CD14-positive monocyte (primary cell): ENCODE measurements at regions not wholly inside any gene's neighbourhood (a gene's known extent, or its start where the extent isn't known, plus 50 kb on each side); places are given as distances from the start of the nearest gene placed in this dataset.
"Not testable (repeated sequence)": the region's sequence is repeated elsewhere in the genome, so short reads cannot be mapped to it uniquely, and the experiment has no call there.

Source experiments
- DNase-seq, 3 donors: peaks; one replicate each; pipeline ENCODE4 v3.0.0-alpha.2; 2011 to 2022
- H2AFZ ChIP-seq: 2 replicates; pipeline ENCODE4 v1.6.0; 2012; ENCODE audit warnings: mild to moderate bottlenecking, low read depth, low read length, inconsistent platforms; ENCODE audit not compliant: insufficient read depth, poor library complexity, severe bottlenecking
- H3K27ac ChIP-seq, 2 donors: 1 replicate in 1 of 2; 2 replicates in 1 of 2; pipeline ENCODE4 v1.5.1; 2012 to 2013; ENCODE audit warnings: low read length in 2 of 2, control low read depth in 1 of 2, inconsistent platforms in 1 of 2, low read depth in 1 of 2, mild to moderate bottlenecking in 1 of 2
- H3K27me3 ChIP-seq, 2 donors: one replicate each; pipeline versions ENCODE4 v1.6.0 to v1.6.1; 2011 to 2013; ENCODE audit warnings: low read length in 2 of 2; ENCODE audit not compliant: control insufficient read depth in 2 of 2, insufficient read depth in 2 of 2
- H3K36me3 ChIP-seq, 2 donors: replicated peaks in 1 of 2; 1 replicate in 1 of 2; 2 replicates in 1 of 2; pipeline versions ENCODE4 v1.5.1 to v1.6.1; 2012 to 2013; ENCODE audit warnings: low read length in 2 of 2, control low read depth in 1 of 2, inconsistent platforms in 1 of 2, mild to moderate bottlenecking in 1 of 2; ENCODE audit not compliant: insufficient read depth in 2 of 2, control insufficient read depth in 1 of 2
- H3K4me1 ChIP-seq, 2 donors: 1 replicate in 1 of 2; 2 replicates in 1 of 2; pipeline versions ENCODE4 v1.5.1 to v1.6.1; 2012 to 2013; ENCODE audit warnings: low read length in 2 of 2, control low read depth in 1 of 2, inconsistent platforms in 1 of 2, mild to moderate bottlenecking in 1 of 2, moderate library complexity in 1 of 2; ENCODE audit not compliant: insufficient read depth in 2 of 2, control insufficient read depth in 1 of 2
- H3K4me2 ChIP-seq: replicated peaks from 2 replicates; pipeline ENCODE3; 2012; ENCODE audit warnings: low read length, moderate library complexity, mild to moderate bottlenecking; ENCODE audit not compliant: poor library complexity, severe bottlenecking; ENCODE audit errors: extremely low read depth
- H3K4me3 ChIP-seq, 3 experiments: fragments of 200-600 bp in 1 of 3; sonication (generic) in 1 of 3; replicated peaks in 1 of 3; 1 replicate in 2 of 3; 2 replicates in 1 of 3; pipeline ENCODE4 v1.5.1; 2011 to 2013; ENCODE audit warnings: low read length in 3 of 3, mild to moderate bottlenecking in 3 of 3, control low read depth in 2 of 3, low read depth in 2 of 3, inconsistent platforms in 1 of 3, moderate library complexity in 1 of 3
- H3K79me2 ChIP-seq: 2 replicates; pipeline ENCODE4 v1.6.0; 2012; ENCODE audit warnings: mild to moderate bottlenecking, control low read depth, inconsistent platforms, low read length, moderate library complexity; ENCODE audit not compliant: insufficient read depth
- H3K9ac ChIP-seq: 2 replicates; pipeline ENCODE4 v1.6.0; 2017; ENCODE audit warnings: low read length, mild to moderate bottlenecking; ENCODE audit not compliant: insufficient read depth, poor library complexity, severe bottlenecking
- H3K9me3 ChIP-seq, 2 donors: replicated peaks in 1 of 2; 1 replicate in 1 of 2; 2 replicates in 1 of 2; pipeline versions ENCODE4 v1.5.1 to v1.6.1; 2012 to 2013; ENCODE audit warnings: low read length in 2 of 2, control low read depth in 1 of 2; ENCODE audit not compliant: control insufficient read depth in 1 of 2, insufficient read depth in 1 of 2
- H4K20me1 ChIP-seq: 2 replicates; pipeline ENCODE4 v1.6.0; 2012; ENCODE audit warnings: mild to moderate bottlenecking, low read length, control low read depth, moderate library complexity; ENCODE audit not compliant: insufficient read depth
- H3K27ac Mint-ChIP-seq, 7 donors: one replicate each; pipeline ENCODE4 v1.8.0; 2020; ENCODE audit warnings: mild to moderate bottlenecking in 7 of 7, mixed read lengths in 7 of 7, moderate library complexity in 6 of 7, inconsistent platforms in 2 of 7
- H3K27me3 Mint-ChIP-seq, 3 donors: one replicate each; pipeline ENCODE4 v1.8.0; 2021 to 2022; ENCODE audit warnings: low read depth in 3 of 3, mild to moderate bottlenecking in 3 of 3, mixed read lengths in 3 of 3, moderate library complexity in 3 of 3, inconsistent platforms in 1 of 3
- H3K36me3 Mint-ChIP-seq, 2 donors: one replicate each; pipeline ENCODE4 v1.8.0; 2020; ENCODE audit warnings: mixed read lengths in 2 of 2, inconsistent platforms in 1 of 2, mild to moderate bottlenecking in 1 of 2
- H3K4me1 Mint-ChIP-seq: one replicate; pipeline ENCODE4 v1.8.0; 2020; ENCODE audit warnings: mild to moderate bottlenecking, mixed read lengths
- H3K4me3 Mint-ChIP-seq, 2 donors: one replicate each; pipeline ENCODE4 v1.8.0; 2020; ENCODE audit warnings: mild to moderate bottlenecking in 2 of 2, mixed read lengths in 2 of 2, moderate library complexity in 1 of 2
- H3K9me3 Mint-ChIP-seq, 7 donors: one replicate each; pipeline ENCODE4 v1.8.0; 2020 to 2022; ENCODE audit warnings: mixed read lengths in 7 of 7, mild to moderate bottlenecking in 6 of 7, moderate library complexity in 6 of 7, inconsistent platforms in 2 of 7
- WGBS: methylation state at CpG from one replicate; pipeline ENCODE4 v1.1.5; 2013; ENCODE audit warnings: missing lambda C conversion rate; ENCODE audit not compliant: insufficient coverage; 5-methylcytosine and 5-hydroxymethylcytosine counted together
- intact Hi-C, 2 donors: fragments of 100-400 bp; cut with micrococcal nuclease; formaldehyde crosslinking; loops; one replicate each; pipeline versions ENCODE4 v1.15.0 to v1.15.1; 2023

- H3K27me3 ChIP-seq, H3K4me1 ChIP-seq, H3K9me3 ChIP-seq, H2AFZ ChIP-seq, H3K9ac ChIP-seq, H3K79me2 ChIP-seq, H3K9me3 Mint-ChIP-seq, H3K27ac ChIP-seq, H3K4me3 ChIP-seq, H3K36me3 Mint-ChIP-seq, H3K4me3 Mint-ChIP-seq, DNase-seq, H3K36me3 ChIP-seq, intact Hi-C loops, H3K27ac Mint-ChIP-seq, H3K27me3 Mint-ChIP-seq, H4K20me1 ChIP-seq, H3K4me2 ChIP-seq, H3K4me1 Mint-ChIP-seq: not testable (repeated sequence)
- no CpG with 5 or more reads among the region's 4 CpGs for WGBS
These were observed 294.7 kb upstream of the TEKT4 start for GRCh38 chr2:94576486-94576885.

- WGBS: no CpG with 5 or more reads among the region's 10 CpGs
- H3K4me3 Mint-ChIP-seq, H4K20me1 ChIP-seq, DNase-seq, H3K4me2 ChIP-seq, H3K27me3 ChIP-seq, H3K4me1 Mint-ChIP-seq, H3K4me1 ChIP-seq, H3K79me2 ChIP-seq, H3K27ac ChIP-seq, H3K9me3 ChIP-seq, H3K4me3 ChIP-seq, H3K36me3 ChIP-seq, H3K9ac ChIP-seq, H3K36me3 Mint-ChIP-seq, intact Hi-C loops, H3K27me3 Mint-ChIP-seq, H3K9me3 Mint-ChIP-seq, H2AFZ ChIP-seq: not testable (repeated sequence)
- H3K27ac Mint-ChIP-seq: peak overlapping the region in 1 of 7 donors; percentile 25
These were observed 294.1 kb upstream of the TEKT4 start for GRCh38 chr2:94577160-94577559.

GRCh38 chr2:94579221-94579620 lies 292.0 kb upstream of the TEKT4 start:
- H3K27ac Mint-ChIP-seq, DNase-seq, H3K4me1 Mint-ChIP-seq, H3K4me2 ChIP-seq, H4K20me1 ChIP-seq, H3K4me3 ChIP-seq, H3K4me1 ChIP-seq, H3K36me3 ChIP-seq, intact Hi-C loops, H3K9ac ChIP-seq, H3K9me3 ChIP-seq, H3K79me2 ChIP-seq, H3K36me3 Mint-ChIP-seq, H3K4me3 Mint-ChIP-seq, H3K9me3 Mint-ChIP-seq, H2AFZ ChIP-seq, H3K27me3 ChIP-seq, H3K27me3 Mint-ChIP-seq, H3K27ac ChIP-seq: not testable (repeated sequence)
- WGBS: 100% methylated on average over 2 of the region's 6 CpGs

GRCh38 chr2:94583081-94583723 lies 288.0 kb upstream of the TEKT4 start:
- H2AFZ ChIP-seq, H3K4me1 Mint-ChIP-seq, H3K27me3 ChIP-seq, H3K27ac Mint-ChIP-seq, H3K4me3 Mint-ChIP-seq, H3K4me2 ChIP-seq, H3K4me3 ChIP-seq, H3K79me2 ChIP-seq, DNase-seq, H3K27ac ChIP-seq, H3K36me3 Mint-ChIP-seq, H4K20me1 ChIP-seq, intact Hi-C loops, H3K9me3 ChIP-seq, H3K9ac ChIP-seq, H3K27me3 Mint-ChIP-seq, H3K9me3 Mint-ChIP-seq, H3K4me1 ChIP-seq, H3K36me3 ChIP-seq: not testable (repeated sequence)
- 89% methylated on average over 3 of the region's 8 CpGs for WGBS
